HG03108 (cell line): ENCODE measurements at regions not wholly inside any gene's neighbourhood (a gene's known extent, or its start where the extent isn't known, plus 50 kb on each side); places are given as distances from the start of the nearest gene placed in this dataset.
"Not testable (repeated sequence)": the region's sequence is repeated elsewhere in the genome, so short reads cannot be mapped to it uniquely, and the experiment has no call there.

Source experiments
- ATAC-seq: cut with Tn5 transposase; IDR thresholded peaks from one replicate; pipeline ENCODE4 v1.9.1; 2021; ENCODE audit warnings: moderate library complexity; ENCODE audit not compliant: unreplicated experiment

DNA sequence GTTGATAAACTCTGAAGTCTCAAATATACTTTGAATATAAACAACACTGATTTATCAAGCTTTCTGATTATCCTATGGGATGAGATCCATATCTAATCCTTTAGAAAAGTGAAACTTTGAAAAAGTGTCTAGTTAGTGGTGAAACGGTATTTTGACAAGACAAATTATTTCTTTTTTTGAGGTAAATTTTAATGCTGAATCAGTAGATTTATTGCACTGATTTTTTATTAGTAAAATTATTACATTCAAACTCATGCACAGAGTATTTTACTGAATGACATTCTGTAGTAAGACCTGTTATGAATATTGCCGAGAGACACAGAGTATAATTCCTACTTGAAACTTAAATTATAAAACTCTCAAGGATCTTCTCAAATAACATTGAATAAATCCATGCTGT, 679.1 kb upstream of the SPRY2 start:
- ATAC-seq = no peak

DNA sequence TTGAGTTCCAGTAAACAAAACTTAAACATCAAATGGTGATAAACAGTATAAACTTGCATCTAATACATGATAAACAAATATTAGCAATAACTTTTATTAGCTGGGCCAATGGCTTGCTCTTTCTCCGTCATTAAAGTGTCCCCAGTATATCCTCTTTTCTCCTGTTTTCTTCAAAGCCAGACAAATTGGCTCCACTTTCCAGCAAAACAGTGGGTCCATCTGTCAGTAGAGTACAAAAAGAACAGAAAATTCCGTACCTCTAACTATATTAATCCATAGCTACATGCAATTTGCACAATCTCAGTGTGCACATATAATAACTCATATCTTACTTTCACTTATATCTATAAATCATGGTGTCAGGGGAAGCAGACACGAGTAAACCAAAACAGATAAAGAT, 678.0 kb upstream of the SPRY2 start:
- no peak for ATAC-seq

DNA sequence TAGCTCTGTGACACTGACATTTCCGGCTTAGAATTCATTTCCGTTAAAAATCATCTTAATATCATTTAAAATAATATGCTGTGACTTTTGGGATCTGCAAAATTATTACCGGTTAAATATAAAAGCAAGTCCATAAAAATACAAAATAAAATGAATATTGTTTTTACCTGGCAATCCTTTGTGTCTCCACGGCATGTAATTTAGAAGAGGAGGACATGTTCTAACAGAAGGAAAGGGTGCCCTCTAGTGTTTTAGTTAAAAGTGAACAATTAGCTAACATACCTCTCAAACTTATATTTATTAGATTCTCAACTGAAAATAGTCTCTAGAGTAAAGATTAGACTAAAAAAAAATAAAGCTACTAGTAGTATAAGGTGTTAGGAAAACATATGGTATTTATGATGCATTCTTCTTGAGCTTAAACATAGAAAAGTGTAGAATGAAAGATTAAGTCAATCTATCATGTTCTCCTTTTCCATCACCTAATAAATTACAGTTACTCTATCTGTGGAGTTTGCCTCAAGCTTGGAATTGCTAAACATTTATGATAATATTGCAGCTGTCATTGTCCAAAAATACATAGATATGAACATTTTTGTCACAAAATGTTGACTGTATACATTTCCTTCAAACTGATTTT, 676.7 kb upstream of the SPRY2 start:
- no peak for ATAC-seq

DNA sequence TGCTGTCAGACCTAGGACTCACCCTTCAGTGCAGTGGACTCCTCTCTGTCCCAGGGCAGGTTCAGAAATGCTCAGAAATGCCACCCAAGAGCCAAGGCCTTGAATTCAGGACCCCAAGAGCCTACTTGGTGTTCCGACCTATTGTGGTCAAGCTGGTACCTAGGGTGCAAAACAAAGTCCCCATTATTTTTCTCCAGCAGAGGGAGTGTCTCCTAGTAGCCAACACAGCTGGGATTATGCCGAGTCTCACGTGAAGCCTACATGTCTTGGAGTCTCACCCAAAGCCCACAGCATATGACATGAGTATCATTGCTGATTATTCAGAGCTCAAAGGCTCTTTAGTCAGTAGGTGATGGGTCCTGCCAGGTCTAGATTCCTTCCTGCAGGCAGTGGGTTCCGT, 671.1 kb upstream of the SPRY2 start:
- no peak for ATAC-seq

DNA sequence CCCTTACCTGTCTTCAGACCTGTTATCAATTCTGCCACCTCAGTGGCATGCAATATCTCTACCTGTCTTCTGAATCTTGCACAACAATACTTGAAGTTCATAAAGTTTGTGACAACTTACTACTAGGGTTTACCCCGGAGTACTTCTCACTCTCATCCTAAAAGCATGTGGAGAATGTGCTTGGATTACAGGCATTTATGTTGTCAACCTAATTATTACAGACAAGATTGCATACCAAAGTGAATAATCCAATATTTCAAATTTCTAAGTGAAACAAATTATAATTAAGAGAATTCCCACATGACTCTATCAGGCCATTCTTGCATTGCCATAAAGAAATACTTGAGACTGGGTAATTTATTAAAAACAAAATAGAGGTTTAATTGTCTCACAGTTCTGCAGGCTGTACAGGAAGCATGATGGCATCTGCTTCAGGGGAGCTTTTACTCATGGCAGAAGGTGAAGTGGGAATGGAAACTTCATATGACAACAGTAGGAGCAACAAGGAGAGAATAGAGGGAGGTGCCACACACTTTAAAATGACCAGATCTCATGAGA, 661.0 kb upstream of the SPRY2 start:
- no peak for ATAC-seq

DNA sequence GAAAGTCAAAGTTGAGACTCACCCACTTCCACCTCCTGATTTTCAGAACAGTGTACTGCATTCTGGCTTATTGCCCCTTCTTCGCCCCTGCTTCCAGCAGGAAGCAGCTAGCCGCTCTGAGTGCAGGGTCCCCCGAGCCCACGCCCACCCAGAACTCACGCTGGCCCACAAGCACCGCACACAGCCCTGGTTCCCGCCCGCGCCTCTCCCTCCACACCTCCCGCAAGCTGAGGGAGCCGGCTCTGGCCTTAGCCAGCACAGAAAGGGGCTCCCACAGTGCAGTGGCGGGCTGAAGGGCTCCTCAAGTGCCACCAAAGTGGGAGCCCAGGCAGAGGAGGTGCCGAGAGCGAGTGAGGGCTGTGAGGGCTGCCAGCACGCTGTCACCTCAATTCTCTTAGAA, 657.7 kb upstream of the SPRY2 start:
- not testable (repeated sequence) for ATAC-seq

DNA sequence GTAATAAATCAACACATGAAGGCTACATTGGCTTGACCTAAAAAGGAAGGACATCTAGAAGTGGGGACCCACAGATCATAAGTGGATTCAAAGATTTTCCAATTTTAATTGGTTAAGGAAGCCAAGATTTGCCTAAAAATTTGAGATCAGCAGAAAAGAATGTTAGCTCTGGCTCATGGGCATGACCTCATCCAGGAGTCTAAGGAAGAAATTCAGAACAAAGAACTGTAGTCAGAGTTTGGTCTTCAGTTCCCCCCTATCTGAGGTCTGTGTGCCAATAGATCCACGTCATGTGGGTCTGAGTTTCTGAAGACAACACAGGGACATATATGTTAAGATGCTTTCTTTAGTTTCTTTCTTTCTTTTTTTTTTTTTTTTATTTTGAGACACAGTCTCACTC, 648.8 kb upstream of the SPRY2 start:
- no peak for ATAC-seq

DNA sequence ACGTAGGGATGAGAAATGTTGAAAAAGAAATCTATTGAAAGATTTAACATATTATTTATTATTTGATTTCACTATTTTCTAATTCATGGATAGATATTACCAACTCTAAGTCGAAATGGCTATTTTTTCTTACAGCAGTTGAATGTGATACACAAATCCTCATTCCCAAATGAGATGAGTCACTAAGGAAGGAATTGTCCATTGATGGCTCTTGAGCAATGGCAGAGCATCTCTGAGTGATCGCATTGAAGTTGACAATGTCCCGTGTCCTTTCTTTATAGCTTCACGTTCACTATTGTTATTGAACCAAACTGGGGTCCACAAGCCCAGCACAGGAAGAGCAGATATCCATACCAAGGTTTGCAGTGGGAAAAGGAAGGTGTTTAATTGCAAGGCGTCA, 648.3 kb upstream of the SPRY2 start:
- ATAC-seq = no peak

DNA sequence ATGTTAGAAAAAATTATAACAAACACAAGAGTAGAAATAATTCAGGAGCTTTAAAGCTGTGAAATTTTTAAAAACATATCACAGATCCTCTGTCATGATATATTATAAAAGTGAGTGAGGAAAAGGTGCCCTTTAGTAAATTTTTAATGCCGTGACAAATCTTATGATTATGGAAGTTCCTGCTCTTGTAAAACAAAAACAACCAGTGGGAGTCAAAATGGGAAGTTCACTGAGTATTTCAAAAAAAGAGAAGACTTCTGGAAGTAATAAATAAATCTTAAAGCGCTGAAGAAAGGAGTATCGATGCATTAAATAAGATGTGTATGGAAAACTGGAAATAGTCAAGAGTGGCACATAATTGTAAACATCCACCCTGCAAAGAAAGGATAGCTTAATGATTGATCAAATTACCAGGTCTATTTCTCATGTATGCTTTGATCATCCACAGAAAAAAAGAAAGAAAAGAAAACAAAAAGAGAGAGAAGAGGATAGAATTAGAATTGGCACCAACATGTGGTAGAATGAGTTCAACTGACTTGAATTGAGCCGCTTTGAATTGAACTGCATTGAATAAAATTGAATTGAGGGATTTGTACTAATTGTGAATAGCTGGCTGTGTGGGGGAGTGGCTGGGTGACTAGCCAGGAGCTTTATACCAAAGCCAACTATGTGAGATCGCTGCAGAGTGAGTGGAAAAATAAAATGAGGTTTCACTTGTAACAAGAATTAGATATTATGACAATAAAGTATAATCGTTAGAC, 647.6 kb upstream of the SPRY2 start:
- ATAC-seq = no peak

DNA sequence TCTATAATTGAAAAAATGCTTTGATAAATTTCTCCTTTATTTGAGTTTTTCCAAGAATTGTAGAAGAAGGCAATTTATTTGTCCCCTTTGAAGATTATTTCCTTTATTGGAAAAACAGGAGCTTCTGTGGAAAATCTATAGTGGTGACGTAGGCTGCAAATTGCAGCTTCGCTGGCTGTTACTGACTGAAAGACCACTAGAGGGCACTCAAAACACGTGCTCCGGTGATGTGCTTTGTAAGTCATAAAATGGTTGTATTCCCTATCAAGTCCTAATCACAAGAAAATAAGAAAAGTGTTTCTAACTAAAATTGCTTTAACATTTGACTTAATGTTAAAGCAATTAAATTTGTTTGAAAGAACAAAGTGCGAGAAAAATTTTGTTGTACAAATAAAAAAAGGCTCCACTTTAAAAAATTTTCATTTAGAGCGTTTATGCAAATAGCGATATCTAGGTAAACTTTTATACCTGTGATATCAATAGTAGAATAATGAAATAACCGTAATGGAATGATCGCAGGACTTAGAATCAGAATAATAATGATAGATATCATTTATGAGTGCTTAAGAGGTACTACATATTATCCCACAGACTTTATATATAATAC, 638.2 kb upstream of the SPRY2 start:
- ATAC-seq = peak; percentile 74

DNA sequence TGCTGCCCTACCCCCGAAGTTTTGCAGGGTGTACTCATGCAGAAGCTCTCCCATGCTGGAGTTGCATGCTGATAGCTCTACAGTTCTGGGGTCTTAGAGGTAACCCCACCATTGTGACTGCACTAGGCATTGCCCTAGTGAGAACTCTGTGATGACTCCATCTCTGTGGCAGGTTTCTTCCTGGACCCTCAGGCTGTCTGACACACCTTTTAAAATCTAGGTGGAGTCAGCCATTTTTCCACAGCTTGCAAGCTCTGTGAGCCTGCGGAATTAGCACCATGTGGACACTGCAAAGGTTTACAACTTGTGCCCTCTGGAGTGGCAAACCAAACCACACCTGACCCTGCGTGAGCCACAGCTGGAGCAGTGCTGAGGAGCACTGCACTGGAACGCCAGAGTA, 636.2 kb upstream of the SPRY2 start:
- no peak for ATAC-seq

DNA sequence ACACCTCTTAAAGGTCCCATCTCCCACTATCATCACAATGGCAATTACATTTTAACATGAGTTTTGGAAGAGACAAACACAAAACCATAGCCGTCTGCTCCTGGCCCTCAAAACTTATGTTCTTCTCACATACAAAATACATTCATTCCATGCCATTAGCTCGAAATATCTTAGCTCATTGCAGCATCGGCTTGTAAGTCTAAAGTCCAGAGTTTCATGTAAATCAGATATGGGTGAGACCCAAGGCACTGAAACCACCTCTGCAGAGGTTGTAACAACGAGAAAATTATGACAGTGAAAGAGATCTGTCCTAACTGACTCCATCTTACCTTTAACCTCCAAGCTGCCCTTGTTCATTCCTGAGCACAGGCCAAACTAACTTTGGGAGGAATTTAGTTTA, 635.0 kb upstream of the SPRY2 start:
- ATAC-seq = no peak

DNA sequence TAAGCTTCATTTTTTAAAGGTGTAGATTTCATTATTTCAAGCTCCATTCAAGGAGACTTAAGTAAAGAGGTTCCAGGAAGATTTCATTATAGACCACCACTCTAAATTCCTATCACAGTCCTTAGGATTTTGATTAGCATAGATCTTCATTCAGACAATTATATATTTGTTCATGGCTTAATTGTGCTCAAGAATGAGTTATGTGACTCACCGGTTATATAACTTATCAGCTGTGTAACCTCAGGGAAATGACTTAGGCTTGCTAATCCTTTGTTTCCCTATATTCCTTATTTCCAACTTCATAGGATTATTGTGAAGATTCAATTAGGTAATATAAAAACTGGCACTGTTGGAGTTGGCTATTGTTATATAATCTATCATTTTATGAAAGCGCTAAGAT, 632.8 kb upstream of the SPRY2 start:
- no peak for ATAC-seq

DNA sequence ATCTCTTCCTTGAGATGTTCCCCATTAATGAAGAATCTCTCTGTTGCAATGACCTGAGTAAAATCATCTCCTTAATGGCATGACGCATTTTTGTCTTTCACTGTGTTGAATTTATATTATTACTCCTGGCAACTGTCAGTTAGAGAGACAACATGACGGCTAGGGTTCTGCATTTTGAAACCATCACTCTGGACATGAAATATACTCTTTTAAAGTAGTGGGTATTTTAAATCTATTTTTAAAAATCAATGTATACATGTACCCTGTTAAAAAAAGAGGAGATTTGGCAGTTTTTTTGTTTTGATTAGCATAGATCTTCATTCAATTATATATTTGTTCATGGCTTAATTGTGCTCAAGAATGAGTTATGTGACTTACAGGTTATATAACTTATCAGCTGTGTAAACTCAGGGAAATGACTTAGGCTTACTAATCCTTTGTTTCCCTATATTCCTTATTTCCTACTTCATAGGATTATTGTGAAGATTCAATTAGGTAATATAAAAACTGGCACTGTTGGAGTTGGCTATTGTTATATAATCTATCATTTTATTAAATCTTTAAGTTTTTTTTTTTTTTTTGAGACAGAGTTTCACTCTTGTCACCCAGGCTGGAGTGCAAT, 632.0 kb upstream of the SPRY2 start:
- no peak for ATAC-seq

DNA sequence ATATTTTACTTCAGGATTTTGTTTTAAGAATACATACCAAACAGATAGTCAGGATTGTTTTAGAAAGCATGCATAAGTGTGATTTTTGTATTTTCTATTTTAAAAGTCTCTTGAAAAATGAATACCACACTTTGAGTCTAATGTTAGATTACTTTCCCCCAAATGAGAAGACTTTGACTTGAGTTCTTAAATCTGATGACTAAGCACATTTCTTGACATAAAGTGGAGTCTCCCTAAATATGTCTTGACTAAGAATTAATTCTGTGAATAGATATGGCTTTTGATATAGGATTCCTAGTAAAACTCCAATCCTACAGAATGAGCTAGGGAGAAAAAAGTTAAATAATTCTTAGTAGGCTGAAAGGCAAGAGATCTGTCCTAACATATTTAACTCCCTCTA, 624.2 kb upstream of the SPRY2 start:
- no peak for ATAC-seq

DNA sequence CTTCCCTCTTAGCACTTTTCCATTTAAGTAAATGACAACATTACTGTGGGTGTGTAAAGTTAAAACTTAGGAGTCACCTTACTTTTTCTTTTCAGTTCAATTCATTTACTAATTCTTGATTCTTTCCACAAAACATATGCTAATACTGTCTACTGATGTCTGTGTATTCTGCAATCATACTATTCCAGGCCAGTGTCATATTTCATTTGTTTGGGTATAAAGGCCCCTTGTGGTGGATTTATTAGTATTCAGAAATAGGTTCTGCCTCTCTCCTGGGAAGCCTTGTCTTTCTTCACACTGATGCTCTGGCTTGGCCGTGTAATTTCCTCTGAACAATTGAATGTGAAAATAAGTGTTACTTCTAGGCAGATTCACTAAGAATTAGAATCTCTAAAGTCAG, 621.9 kb upstream of the SPRY2 start:
- ATAC-seq = no peak

DNA sequence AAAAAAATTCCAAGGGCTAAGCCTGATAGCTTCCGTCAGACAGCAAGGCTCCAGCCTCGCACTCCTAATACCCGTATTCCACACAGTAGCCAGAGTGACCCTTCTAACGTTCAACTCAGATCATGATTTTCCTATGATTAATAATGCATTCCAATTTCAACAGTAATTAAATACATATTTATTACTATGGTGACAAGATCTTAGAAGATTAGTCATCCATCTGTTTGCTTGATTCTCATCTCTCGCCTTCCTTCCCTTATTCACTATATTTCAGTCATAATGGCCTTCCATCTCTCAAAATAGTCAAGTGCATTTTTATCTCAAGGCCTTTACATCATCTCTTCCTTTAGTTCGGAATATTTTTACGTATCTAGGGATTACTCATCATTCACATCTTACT, 621.2 kb upstream of the SPRY2 start:
- no peak for ATAC-seq

DNA sequence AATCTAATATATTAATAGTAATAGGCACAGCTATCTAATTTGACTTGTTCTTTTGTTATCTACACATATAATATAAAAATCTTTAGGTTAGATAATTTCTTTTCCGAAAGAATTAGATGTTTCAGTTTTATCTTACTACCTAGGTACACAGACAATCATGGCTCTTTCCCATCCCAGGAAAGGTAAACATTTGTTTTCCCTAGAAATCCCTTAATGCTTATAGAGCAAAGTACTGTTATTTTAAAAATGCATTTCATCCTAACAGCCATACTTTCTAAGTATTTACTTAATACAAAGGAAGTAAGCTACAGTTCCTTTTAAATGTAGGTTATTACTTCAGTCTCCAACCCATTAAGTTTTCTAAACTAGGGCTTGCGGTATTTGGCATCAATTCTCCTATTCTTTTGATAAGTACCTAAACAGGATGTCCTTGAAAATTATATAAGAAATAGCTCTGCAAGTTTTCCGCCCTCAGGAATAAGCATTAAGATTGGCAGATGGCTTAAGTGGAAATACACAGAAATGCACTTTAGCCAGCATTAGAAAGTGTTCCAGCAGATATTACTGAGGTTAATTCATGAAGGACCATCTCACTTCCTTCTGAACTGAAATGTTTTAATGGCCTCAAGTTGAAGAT, 616.2 kb upstream of the SPRY2 start:
- no peak for ATAC-seq

DNA sequence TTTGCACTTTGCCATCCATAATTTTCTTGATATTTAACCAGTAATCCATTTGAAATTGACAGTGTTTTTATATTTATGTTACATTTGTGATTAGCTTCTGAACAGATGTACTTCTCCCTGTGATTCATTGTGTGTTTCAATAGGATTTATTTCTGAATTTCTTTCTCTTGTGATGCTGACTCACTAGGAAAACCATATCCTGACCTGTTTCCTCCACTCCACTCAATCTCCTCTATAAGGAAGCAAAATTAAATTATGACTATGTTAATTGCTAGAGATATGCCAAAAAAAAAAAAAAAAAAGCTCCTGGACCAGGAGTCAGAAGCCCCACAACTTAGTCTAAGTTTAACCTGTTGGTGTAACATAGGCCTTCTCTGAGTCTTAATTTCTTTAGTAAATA, 614.6 kb upstream of the SPRY2 start:
- no peak for ATAC-seq

DNA sequence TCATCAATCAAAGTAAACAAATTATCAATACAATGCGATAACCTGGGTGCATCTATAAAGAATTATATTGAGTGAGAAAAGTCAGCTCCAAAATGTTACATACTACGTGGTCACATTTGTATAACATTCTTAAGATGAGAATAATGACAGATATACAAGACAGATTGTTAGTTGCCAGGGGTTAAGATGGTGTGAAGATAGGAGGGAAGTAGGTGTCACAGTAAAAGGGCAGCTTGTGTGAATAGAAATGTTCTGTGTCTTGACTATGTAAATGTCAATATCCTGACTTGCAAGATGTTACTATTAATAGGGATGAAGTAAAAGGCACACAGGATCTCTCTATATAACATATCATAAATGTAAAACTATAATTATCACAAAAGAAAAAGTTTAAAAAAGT, 611.2 kb upstream of the SPRY2 start:
- no peak for ATAC-seq
